DOHH2 (cell line): ENCODE measurements at regions not wholly inside any gene's neighbourhood (a gene's known extent, or its start where the extent isn't known, plus 50 kb on each side); places are given as distances from the start of the nearest gene placed in this dataset.

Experiments
- CTCF ChIP-seq: fragments of 200-600 bp; sonication (generic); IDR thresholded peaks from one replicate; pipeline ENCODE4 v1.5.1; 2014; ENCODE audit warnings: antibody characterized with exemption, mild to moderate bottlenecking, low read depth, low read length; ENCODE audit not compliant: poor library complexity, severe bottlenecking
- EZH2phosphoT487 ChIP-seq: fragments of 200-600 bp; sonication (generic); IDR thresholded peaks from 2 replicates; pipeline ENCODE4 v1.6.1; 2017; ENCODE audit warnings: borderline replicate concordance, mild to moderate bottlenecking, antibody characterized with exemption, low read length, moderate library complexity, mixed read lengths

- no peak for TF ChIP-seq CTCF
- no peak for TF ChIP-seq EZH2phosphoT487
Measured at GRCh38 chr4:134421734-134422133, 220.1 kb upstream of the PABPC4L start.
